ENCODE measurements at regions not wholly inside any gene's neighbourhood (a gene's known extent, or its start where the extent isn't known, plus 50 kb on each side); places are given as distances from the start of the nearest gene placed in this dataset.
A peak's percentile ranks its signal among the peaks of the same experiment; 100 is the strongest.

DNA sequence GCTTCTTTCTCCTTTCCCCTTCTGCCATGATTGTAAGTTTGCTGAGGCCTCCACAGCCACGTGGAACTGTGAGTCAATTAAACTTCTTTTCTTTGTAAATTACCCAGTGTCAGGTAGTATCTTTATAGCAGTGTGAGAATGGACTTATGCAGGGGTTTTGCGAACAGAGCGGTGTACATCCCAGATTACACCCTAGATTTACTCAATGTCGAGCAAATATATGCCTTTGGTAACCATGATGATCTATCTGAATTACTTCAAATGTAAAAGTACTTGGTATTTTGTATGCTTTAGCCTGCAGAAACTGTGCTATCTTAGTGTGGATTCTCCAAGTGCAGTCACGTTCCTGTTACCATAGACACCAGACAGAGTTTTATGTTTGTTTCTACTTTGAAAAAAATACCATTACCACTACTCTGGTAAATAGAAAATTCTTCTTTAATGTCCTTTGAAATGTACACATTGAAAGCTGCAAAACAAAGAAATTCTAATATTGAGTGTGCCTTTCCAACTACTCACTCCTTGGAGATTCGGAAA is 510.4 kb upstream of the ARGLU1 start:
- no peak for DNase-seq

DNA sequence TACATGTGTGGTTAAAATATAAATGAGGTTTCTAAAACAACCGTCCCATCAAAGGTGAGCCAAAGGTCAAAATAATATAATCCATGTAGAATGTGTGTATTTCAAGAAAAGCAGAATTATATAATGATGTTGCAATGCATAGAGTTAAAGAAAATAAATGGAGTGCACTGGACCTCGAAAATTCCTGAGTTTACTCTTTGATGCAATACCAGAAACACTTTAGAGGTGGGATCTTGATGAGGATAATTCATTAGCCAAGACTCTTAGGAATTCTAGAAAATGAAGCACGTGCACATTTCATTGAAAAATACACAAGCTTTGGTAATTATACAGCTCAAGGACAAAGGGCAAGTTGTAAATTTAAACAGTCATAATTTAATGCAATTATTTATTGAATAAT is 508.9 kb upstream of the ARGLU1 start:
- no peak for DNase-seq

DNA sequence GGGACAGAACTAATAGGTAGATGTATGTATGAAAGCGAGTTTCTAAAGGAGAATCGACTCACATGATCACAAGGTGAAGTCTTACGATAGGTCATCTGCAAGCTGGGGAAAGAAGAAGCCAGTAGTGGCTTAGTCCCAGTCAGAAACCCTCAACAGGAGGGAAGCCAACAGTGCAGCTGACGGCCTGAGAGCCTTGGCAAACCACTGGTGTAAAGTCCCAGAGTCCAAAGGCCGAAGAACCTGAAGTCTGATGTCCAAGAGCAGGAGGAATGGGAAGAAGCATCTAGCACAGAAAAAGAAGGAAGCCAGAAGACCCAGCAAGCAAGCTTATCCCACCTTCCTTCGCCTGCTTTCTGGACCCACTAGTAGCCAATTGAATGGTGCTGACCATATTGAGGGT is 507.6 kb upstream of the ARGLU1 start:
- no peak for DNase-seq

DNA sequence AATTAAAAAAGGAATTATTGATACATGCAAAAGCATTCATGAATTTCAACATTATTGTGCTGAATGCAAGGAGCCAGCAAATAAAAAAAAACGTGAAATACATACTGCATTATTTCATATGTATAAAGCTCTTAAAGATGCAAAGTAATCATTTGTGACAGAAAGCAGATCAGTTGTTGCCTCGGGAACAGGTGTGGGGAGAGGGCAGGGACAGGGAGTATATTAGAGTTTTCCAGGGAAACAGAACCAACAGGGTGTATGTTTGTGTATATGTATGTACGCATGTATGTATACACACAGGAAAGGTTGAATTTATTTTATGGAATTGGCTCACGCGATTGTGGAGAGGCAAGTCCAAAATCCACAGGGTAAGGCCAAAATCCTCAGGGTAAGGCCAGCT is 502.9 kb upstream of the ARGLU1 start:
- DNase-seq = no peak

DNA sequence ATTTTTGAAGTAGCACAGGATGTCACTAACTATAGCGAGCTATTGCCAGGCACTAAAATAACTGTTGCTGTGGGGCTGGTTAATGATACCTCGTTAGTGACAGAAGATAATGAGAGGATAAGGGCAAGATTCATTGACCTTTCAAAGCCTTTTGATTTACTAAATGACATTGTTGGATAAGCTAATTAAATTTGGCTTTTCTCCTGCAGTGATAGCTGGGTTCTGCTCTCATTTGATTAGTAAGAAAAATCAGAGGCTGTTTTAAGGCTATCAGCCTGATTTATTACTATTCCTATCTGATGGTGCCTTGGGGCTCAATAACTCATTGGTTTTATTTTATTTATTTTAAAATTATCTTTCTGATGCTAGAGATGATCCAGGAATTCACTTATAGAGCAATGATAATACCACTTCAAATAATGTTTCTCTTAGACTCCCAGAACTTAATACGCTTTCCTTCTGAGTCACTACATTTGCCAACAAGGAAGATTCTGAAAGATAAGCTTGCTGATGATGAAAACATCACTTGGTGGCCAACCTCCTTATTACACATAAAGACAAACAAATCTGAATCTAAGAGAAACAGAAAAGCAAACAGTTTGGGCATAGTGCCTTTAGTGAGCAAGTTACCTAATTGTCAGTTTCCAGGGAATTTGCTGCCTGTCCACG is 501.3 kb upstream of the ARGLU1 start:
- DNase-seq = no peak

DNA sequence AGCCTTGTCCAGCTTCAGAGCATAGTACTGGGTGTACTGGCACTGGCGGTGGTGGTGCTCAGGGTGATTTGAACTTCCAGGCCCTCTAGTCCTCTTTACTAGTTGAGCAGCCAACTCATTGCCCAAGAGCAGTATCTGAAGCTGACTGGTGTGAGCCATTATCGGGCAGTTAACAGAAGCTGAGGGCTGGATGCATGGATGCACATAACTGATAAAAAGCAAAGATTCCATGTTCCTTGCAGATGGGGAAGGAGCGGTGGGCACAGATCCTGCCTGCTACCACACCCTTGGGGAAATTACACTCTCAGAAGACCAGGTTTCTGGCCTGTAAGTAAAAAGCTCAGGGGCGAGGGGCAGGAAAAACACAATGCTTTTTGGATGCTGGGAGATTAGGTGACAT is 499.4 kb upstream of the ARGLU1 start:
- no peak for DNase-seq

DNA sequence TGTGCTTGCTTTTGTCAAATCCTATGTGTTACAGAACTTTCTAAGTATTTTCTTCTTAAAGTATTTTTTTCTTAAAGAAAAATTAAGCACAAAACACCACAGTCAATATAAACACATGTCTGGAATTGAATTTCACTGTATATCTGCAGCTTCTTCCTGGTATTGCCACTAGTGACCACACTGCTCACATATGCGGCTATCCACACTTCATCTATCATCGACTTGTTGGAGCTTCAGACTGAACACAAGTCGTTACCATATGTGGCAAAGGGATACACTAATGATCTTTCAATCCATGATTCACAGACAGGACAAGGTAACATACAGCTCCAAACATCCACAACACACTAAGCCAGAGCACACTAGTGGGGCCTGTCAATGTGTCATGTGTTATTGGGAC is 498.4 kb upstream of the ARGLU1 start:
- no peak for DNase-seq

DNA sequence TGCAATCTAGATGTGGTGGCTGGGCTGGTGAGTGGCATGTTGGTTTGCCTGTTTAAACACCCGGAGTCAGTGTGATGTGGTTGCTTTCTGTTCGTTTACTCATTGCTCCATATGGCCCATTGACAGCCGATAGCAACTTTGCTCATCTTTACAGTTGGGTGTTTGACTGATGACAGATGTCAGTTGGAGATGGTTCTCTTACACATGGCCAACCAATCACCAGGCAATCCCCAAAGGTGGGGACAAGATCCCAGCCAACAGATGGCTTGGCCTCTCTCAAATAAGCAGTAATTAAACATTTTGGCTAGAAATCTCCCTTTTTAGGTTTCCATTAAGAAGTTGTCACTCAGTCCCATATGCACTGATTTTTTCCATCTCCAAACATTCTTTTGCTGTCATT is 497.1 kb upstream of the ARGLU1 start:
- no peak for DNase-seq

DNA sequence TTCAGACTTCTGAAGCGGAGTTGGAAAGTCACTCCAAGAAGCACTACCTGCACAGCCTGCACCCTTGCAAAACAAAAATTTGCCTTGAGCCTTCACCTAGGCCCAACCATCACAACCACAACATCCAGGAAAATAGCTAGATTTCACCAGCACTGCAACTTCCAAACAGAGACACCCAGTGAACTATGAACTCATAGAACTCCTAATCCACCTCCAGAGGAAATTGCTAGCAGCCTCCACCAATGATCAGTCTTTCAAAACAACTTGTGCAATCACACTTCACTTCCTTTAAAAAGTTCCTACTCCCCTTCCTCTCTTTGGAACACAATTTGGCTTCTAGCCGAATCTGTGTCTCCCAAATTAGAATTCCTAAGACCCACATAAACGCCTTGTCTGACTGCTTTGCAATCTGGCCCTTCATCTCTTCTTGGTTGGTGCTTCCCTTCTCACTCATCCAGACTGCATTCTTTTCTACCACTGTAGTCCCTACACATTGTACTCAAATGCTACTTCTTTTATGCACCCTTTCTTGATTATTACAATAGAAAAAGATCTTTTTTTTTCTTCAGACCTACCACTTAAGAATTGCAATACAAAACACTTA is 489.2 kb upstream of the ARGLU1 start:
- no peak for DNase-seq

DNA sequence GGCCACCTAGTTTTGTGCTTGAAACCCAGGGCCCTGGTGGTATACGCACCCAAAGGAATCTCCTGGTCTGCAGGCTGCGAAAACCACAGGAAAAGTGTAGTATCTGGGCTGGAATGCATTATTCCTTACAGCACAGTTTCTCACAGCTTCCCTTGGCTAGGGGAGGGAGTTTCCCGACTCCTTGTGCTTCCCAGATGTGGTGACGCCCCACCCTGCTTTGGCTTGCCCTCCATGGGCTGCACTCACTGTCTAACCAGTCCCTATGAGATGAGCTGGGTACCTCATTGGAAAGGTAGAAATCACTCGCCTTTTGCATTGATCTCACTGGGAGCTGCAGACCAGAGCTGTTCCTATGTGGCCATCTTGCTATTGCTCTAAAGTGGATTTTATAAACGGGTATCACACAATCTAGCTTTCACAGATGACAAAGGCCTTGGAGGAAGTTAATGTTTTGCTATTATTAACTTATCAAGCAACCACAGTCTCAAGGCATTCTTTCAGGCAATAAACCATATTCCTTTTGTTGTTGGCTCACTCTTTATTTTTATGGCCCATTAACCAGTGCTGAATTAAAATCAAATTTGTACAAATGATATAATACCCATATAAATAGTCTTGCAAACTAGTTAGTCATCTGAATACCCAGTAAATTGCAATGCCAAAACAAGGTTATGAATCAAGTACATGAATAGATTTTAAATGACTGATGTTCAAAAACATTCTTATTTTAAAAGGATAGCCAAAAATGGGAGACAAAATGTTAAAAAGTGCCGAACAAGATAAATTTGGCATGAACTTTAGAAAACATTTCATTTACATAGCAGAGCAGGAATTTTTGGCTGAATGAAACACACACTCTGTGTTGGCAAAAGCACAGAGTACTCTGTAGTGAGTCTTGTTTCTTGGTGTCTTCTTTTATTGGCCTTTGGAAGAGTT is 475.4 kb upstream of the ARGLU1 start:
- no peak for DNase-seq

DNA sequence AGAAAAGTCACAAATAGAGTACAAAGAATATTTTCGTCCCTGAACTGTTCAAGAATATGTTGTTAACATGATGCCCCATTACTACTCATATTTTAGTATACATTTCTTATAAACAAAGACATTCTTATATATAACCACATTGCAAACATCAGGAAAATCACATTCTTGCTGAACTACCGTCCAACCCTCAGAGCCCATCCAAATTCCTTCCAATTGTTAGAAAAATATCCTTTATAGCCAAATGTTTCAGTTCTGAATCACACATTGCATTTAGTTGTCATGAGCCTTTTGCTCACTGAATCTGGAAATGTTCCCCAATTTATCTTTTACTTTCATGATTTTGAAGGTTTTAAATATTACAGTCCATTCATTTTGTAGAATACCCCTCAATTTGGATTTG is 467.8 kb upstream of the ARGLU1 start:
- DNase-seq = no peak

DNA sequence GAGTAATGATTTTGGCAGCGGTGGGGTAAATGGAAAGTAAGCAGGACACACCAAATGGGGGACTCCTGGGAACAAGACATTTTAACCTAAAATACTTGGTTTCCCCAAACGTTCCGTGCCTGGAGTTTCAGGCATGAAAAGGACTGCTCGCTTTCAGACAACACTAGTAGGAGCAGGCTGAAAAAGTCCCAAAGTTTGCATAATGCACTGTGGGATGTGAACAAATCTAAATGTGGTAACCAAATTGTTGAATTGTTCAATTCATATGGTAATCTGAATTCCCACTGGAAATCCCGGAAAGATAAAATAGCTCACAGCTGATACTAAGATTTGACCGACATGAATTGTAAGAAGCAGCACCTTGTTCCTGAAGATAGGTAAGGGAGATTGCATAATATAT is 467.2 kb upstream of the ARGLU1 start:
- DNase-seq = no peak

DNA sequence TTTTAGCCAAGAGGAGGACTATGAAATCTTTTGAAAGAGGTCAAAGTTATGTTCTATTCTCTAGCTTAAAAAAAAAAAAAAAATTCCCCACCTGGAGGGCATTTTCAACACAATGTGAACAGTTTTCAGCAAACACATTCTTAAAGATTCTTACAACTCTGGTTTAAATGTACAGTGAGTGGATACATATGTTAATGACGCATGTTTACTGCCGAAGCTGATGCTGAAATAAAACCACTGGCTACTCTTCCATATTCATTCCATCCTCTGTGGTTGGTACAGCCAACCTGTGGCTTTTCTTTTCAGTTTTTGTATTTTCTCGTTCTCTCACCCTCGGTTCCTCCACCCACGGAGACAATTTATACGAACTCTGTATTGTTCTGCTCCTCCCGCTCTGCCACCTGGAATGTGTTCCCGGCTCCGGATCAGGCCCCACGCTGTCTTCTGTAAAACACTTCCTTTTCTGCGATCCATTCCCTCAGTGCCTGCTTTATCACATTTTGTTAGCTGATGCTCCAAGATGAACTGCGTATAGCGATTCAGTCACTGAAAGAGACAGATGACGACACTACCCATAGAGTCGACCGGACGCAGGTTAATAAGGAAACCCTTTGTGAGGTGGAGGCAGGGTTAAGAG is 466.4 kb upstream of the ARGLU1 start:
- DNase-seq = no peak

DNA sequence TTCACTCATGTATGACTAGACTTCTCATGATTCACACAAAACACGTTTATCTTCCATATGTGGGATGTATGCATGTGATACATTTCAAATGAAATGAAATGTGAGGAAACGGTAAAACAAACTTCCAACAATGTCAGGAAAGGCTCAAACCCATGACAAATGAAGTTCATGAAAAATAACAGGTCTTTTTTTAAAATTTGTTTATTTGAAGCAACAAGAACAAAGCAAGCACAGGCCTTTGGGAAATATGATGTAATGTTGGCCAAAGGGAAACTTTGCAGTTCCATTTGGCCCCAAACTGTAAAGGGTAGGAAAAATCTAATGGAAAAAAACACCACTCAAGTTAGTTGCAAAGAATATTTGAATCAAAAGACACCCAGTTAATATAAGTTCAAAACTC is 463.8 kb upstream of the ARGLU1 start:
- no peak for DNase-seq

DNA sequence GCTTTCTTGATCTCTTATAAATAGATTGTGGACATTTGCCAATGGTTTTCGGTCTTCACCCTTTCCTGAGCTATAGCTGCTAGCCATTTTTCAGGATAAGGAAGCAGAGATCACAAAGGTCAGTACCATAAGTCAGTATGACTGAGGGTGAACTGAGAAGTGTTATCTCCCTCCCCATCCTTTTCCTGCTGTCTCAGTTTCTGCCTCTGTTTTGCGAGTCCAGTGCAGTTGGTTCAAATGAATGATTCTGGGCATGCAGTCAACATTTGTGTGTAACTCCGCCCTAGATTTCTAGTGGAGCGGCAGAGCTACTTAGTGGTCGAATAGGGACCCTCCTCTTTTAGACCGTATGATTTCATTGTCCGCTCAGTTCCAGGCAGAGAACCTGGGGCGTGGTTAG is 460.8 kb upstream of the ARGLU1 start:
- no peak for DNase-seq

DNA sequence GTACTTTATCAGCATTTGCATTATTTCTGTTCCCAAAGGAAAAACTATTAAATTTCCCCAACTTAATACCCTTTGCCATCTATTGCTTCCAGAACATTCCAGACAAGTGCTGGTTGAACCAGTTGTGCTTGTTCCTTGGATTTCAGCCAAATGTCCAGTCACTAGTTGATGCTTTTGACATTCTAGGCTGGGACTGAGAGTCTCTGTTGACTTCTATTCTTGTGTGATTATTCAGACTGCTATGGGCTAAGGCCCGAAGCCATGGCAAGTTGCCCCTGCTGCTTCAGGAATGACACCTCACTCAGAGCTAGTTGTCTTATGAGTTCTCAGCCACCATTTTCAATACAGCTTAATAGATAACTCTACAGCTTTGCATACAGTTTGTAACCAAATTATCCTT is 458.1 kb upstream of the ARGLU1 start:
- DNase-seq = peak; percentile 9

DNA sequence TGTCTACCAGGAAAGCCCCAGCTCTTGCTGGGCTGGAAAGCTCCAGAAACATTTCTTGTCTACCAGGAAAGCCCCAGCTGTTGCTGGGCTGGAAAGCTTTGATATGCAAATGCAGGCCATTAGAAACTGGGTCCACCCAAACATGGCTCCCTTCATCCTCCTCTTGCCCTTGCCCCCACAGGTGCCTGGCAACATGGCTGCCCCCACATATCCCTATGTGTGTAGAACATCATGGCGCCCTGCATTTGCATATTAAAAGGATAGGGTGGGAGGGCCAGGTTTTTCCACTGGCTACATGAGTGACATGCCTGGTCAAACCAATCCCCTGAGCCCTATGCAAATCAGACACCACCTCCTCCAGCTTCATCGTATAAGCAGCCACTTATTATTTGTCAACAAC is 455.4 kb upstream of the ARGLU1 start:
- no peak for DNase-seq

DNA sequence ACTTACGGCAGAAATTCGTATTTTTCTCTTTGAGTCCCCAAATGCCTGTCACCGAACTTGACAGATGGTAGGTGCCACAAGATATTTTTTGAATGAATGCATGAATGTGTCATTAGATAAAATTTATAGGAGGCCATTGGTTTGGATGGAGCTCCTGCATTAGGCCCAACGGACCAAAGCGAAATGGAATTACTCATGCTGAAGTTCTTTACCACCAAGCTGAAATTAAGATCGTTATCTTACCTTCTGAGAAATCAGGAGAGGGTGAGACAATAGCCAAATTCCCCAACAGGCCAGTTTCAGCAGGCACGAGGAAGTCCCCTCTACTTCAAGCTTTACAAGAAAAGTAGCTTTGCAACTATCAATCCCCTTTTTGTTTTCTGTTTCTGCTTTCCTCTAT is 452.5 kb upstream of the ARGLU1 start:
- no peak for DNase-seq

DNA sequence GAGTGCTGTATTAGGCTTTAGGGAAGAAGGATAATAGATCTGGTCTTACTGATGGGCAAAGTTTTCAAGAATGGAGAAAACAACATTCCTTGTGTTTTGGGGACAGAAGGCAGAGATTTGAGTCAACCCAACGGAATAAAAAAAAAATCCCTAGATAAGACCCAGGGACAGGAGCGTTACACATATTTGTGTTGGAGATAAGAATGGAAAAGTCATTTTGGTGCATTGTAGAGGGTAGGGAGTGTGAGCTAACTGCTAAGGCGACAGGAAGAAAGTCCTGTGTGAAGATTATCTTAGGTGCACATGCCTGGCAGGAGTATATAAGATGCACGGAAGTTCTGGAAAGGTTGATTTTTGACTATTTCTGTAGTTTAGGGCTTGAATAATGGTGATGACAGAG is 450.3 kb upstream of the ARGLU1 start:
- no peak for DNase-seq

DNA sequence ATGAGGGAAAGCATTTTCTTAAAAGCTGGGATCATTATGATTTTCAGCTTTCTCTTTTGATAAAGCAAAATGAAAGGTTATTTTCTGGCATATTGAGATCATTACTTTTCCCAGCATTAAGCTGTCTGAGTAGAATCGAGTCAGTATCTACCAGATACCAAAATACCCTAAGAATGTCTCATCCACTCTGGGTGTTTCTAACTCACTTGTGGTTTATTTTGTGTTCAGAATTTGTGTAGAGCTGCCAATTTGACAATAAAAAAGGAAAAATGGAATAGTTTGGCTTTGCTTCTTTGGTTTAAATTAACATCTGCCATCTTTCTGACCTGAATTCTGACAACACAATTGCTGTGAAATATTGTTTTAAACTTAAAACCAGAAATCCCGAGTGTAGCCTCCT is 438.7 kb upstream of the ARGLU1 start:
- no peak for DNase-seq

DNA sequence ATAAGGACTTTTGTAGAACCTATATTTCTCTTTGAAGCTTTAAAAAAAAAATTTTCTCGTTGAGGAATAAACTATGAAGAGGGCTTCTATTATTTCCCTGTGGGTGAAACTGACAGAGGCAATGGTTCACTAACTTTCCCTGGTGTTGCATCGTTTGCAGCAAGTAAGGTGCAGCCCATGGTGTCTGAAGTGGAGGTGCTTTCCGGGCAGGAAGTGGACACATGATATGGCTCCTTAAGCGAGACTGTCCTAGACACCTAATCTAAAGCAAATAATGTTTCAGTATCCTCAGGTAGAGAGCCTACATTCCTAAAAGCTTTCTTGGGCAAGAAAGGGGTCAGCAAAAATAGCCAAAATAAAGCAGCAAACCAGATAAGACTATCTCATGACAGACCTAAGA is 437.6 kb upstream of the ARGLU1 start:
- DNase-seq = peak; percentile 12

DNA sequence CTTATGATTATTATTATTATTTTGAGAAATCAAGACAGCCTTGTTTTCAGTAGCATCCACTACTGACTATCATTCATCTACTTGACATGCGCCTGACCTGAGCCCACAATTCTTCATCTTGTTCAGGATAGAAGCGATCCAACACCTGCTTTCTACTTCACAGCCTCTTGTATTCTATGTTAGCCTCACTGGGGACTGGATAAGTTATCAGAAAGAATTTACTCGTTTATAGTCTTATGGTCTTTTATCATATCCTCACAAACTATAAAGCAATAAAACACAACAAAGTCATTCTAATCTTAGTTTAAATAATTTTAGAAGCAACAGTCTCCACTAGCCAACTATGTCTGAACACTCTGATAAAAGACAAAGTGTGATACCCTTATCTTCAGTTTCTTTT is 436.0 kb upstream of the ARGLU1 start:
- no peak for DNase-seq

DNA sequence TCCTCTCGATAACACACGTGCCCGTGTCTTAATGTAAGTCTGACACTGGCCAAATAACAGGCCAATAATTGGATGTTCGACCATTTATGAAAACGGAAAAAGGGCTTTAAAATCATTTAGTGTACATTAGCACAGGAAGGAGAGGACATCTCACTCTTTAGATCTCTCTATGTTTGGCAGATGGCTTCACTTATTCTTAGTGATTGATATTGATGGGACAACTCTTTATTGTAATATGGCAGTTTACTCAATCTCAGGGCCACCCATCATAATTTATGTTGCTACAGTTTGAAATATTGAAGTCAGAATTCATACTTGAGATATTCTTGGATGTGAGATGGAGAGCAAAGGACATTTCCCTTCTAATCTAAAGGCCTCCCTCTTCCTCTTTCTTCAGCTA is 430.7 kb upstream of the ARGLU1 start:
- no peak for DNase-seq
